Progenitor cell of endocrine pancreas (in vitro differentiated cells): ENCODE measurements at regions not wholly inside any gene's neighbourhood (a gene's known extent, or its start where the extent isn't known, plus 50 kb on each side); places are given as distances from the start of the nearest gene placed in this dataset.
"Not testable (repeated sequence)": the region's sequence is repeated elsewhere in the genome, so short reads cannot be mapped to it uniquely, and the experiment has no call there.

Experiments
- DNase-seq: peaks from one replicate; pipeline ENCODE4 v3.0.0; 2021; ENCODE audit warnings: low spot score; ENCODE audit not compliant: unreplicated experiment
- H3K27ac Mint-ChIP-seq: 2 replicates; pipeline ENCODE4 v1.8.0; 2021; ENCODE audit warnings: mild to moderate bottlenecking, moderate library complexity, mixed read lengths
- H3K27me3 Mint-ChIP-seq: 2 replicates; pipeline ENCODE4 v1.8.0; 2021; ENCODE audit warnings: mixed read lengths
- H3K36me3 Mint-ChIP-seq: 2 replicates; pipeline ENCODE4 v1.8.0; 2022; ENCODE audit warnings: mixed read lengths; ENCODE audit not compliant: insufficient read depth
- H3K4me1 Mint-ChIP-seq: 2 replicates; pipeline ENCODE4 v1.8.0; 2021; ENCODE audit warnings: low read depth, mixed read lengths
- H3K4me3 Mint-ChIP-seq: 2 replicates; pipeline ENCODE4 v1.8.0; 2021; ENCODE audit warnings: low read depth, mild to moderate bottlenecking, moderate library complexity, mixed read lengths
- H3K9me3 Mint-ChIP-seq: 2 replicates; pipeline ENCODE4 v1.8.0; 2021; ENCODE audit warnings: low read depth, mixed read lengths
- CTCF ChIP-seq: fragments of 200-600 bp; sonication (generic); IDR thresholded peaks from one replicate; pipeline ENCODE4 v1.5.0; 2021; ENCODE audit warnings: antibody characterized with exemption, mild to moderate bottlenecking; ENCODE audit not compliant: unreplicated experiment

- DNase-seq = no peak
- no peak for TF ChIP-seq CTCF
- no peaks in the 10 kb centered on the region for H3K4me1 Mint-ChIP-seq
- H3K9me3 Mint-ChIP-seq = no peaks in the 10 kb centered on the region
- H3K27ac Mint-ChIP-seq = no peak overlapping the region
- H3K4me3 Mint-ChIP-seq = no peak overlapping the region
- H3K27me3 Mint-ChIP-seq = no peaks in the 10 kb centered on the region
- no peaks in the 10 kb centered on the region for H3K36me3 Mint-ChIP-seq
These were observed 114.1 kb downstream of the GXYLT1 start for GRCh38 chr12:42030588-42030987.

GRCh38 chr12:42027546-42027945, 117.1 kb downstream of the GXYLT1 start:
- Mint-ChIP-seq H3K4me1 (peaks cover 2% of the 10 kb centered on the region), H3K4me3 (no peak overlapping the region), H3K27ac (no peak overlapping the region), H3K36me3 (no peaks in the 10 kb centered on the region), H3K27me3 (peaks cover 11% of the 10 kb centered on the region), H3K9me3 (no peaks in the 10 kb centered on the region)
- TF ChIP-seq CTCF = no peak
- no peak for DNase-seq

- Mint-ChIP-seq H3K4me1 (peaks cover 2% of the 10 kb centered on the region), H3K4me3 (no peak overlapping the region), H3K36me3 (no peaks in the 10 kb centered on the region), H3K27ac (no peak overlapping the region), H3K9me3 (no peaks in the 10 kb centered on the region), H3K27me3 (peaks cover 11% of the 10 kb centered on the region)
- TF ChIP-seq CTCF = no peak
- no peak for DNase-seq
These were observed 120.2 kb downstream of the GXYLT1 start for GRCh38 chr12:42024495-42024830.

GRCh38 chr12:42023733-42024494, 120.8 kb downstream of the GXYLT1 start:
- peak; percentile 82 for DNase-seq
- Mint-ChIP-seq H3K36me3 (no peaks in the 10 kb centered on the region), H3K4me3 (peak overlapping the region; percentile 69), H3K27ac (no peak overlapping the region), H3K9me3 (no peaks in the 10 kb centered on the region), H3K4me1 (peaks cover 2% of the 10 kb centered on the region), H3K27me3 (peaks cover 11% of the 10 kb centered on the region)
- peak; percentile 96 for TF ChIP-seq CTCF

- not testable (repeated sequence) for H3K9me3 Mint-ChIP-seq, DNase-seq, H3K36me3 Mint-ChIP-seq, H3K4me1 Mint-ChIP-seq, H3K27ac Mint-ChIP-seq, H3K4me3 Mint-ChIP-seq
- H3K27me3 Mint-ChIP-seq = peaks cover 11% of the 10 kb centered on the region
These were observed 122.7 kb downstream of the GXYLT1 start for GRCh38 chr12:42021937-42022336.

GRCh38 chr12:42021469-42021868, 123.2 kb downstream of the GXYLT1 start:
- Mint-ChIP-seq H3K27ac (no peak overlapping the region), H3K4me1 (peaks cover 2% of the 10 kb centered on the region), H3K27me3 (peaks cover 11% of the 10 kb centered on the region), H3K36me3 (no peaks in the 10 kb centered on the region), H3K4me3 (no peak overlapping the region), H3K9me3 (no peaks in the 10 kb centered on the region)
- DNase-seq = no peak
- no peak for TF ChIP-seq CTCF
